HCT116 (cell line): ENCODE measurements at regions not wholly inside any gene's neighbourhood (a gene's known extent, or its start where the extent isn't known, plus 50 kb on each side); places are given as distances from the start of the nearest gene placed in this dataset.

Experiments used
- ATAC-seq: fragments of 200-7000 bp; cut with Tn5 transposase; 2 replicates; pipeline ENCODE4 v1.9.1; 2020; ENCODE audit warnings: mild to moderate bottlenecking, moderate library complexity
- BruUV-seq: library from RNA; stranded (reverse); fragments of 400-500 nt; replicated peaks from 2 replicates; lab custom pipeline; 2021; lab: Mats Ljungman, UMichigan
- CTCF ChIA-PET: fragments of 300-600 bp; sonication (Branson Sonifier 250); formaldehyde crosslinking; loops from one replicate; lab custom pipeline; 2021; ENCODE audit warnings: antibody characterized with exemption; lab: Charles Lee
- POLR2A ChIA-PET: fragments of 300-600, 350-600 bp; sonication (Branson Sonifier 250); formaldehyde crosslinking; loops from one replicate; lab custom pipeline; 2021; ENCODE audit warnings: antibody characterized with exemption; lab: Charles Lee
- RAD21 ChIA-PET, 2 experiments: fragments of 300-600 bp; sonication (Branson Sonifier 250); formaldehyde crosslinking; loops; one replicate each; lab custom pipeline; 2023; ENCODE audit warnings: low total read pairs in 2 of 2; ENCODE audit not compliant: uncharacterized antibody in 2 of 2, unreplicated experiment in 2 of 2, low non-redundant PET in 1 of 2; lab: Charles Lee
- DNase-seq: peaks from one replicate; pipeline ENCODE4 v3.0.0-alpha.2; 2010; ENCODE audit warnings: low read depth, low spot score
- H2AFZ ChIP-seq: fragments of 200-600 bp; shearing (Covaris generic), sonication (generic); 2 replicates; pipeline ENCODE4 v1.6.1; 2017; ENCODE audit warnings: low read depth, mixed run types, mixed read lengths, antibody characterized with exemption, low read length; ENCODE audit not compliant: poor library complexity, severe bottlenecking
- H3K27ac ChIP-seq: 2 replicates; pipeline ENCODE4 v1.5.1; 2012; ENCODE audit warnings: low read depth, low read length
- H3K27me3 ChIP-seq: fragments of 200-600 bp; sonication (generic); 2 replicates; pipeline ENCODE4 v1.6.1; 2016; ENCODE audit warnings: mixed run types, low read length, mixed read lengths; ENCODE audit not compliant: insufficient read depth
- H3K36me3 ChIP-seq, 2 experiments: fragments of 200-500 bp in 1 of 2; fragments of 200-600 bp in 1 of 2; sonication (Bioruptor generic) in 1 of 2; sonication (generic) in 1 of 2; 2 replicates each; pipeline versions ENCODE4 v1.5.1 to v1.6.1; 2014 to 2016; ENCODE audit warnings: low read length in 2 of 2, inconsistent platforms in 1 of 2, mixed read lengths in 1 of 2, mixed run types in 1 of 2; ENCODE audit not compliant: insufficient read depth in 2 of 2, control insufficient read depth in 1 of 2
- H3K4me1 ChIP-seq, 2 experiments: fragments of 200-600 bp in 1 of 2; sonication (generic) in 1 of 2; 2 replicates each; pipeline versions ENCODE4 v1.5.1 to v1.6.1; 2012 to 2017; ENCODE audit warnings: low read length in 2 of 2, inconsistent platforms in 1 of 2, mild to moderate bottlenecking in 1 of 2, mixed read lengths in 1 of 2, mixed run types in 1 of 2, moderate library complexity in 1 of 2; ENCODE audit not compliant: insufficient read depth in 2 of 2, control insufficient read depth in 1 of 2
- H3K4me2 ChIP-seq: fragments of 200-600 bp; sonication (generic); 2 replicates; pipeline ENCODE4 v1.6.1; 2017; ENCODE audit warnings: mixed run types, low read length, mixed read lengths
- H3K4me3 ChIP-seq, 2 experiments: fragments of 200-600 bp in 1 of 2; sonication (generic) in 1 of 2; replicated peaks in 1 of 2; 2 replicates each; pipeline ENCODE4 v1.5.1; 2011 to 2016; ENCODE audit warnings: low read length in 2 of 2, control low read depth in 1 of 2, low read depth in 1 of 2, mild to moderate bottlenecking in 1 of 2, mixed read lengths in 1 of 2, mixed run types in 1 of 2
- H3K79me2 ChIP-seq: fragments of 200-600 bp; sonication (generic); 2 replicates; pipeline ENCODE4 v1.6.1; 2017; ENCODE audit warnings: mild to moderate bottlenecking, mixed run types, low read length, moderate library complexity, mixed read lengths; ENCODE audit not compliant: insufficient read depth
- H3K9ac ChIP-seq: fragments of 200-600 bp; sonication (generic); 2 replicates; pipeline ENCODE4 v1.6.1; 2016; ENCODE audit warnings: low read length, mixed read lengths
- H3K9me2 ChIP-seq: fragments of 200-600 bp; sonication (generic), shearing (Covaris generic); 2 replicates; pipeline ENCODE4 v1.6.1; 2017; ENCODE audit warnings: mixed run types, mild to moderate bottlenecking, moderate library complexity; ENCODE audit not compliant: insufficient read depth
- H3K9me3 ChIP-seq, 2 experiments: fragments of 200-500 bp in 1 of 2; fragments of 200-600 bp in 1 of 2; sonication (Bioruptor generic) in 1 of 2; sonication (generic) in 1 of 2; 2 replicates each; pipeline ENCODE4 v1.6.1; 2014 to 2017; ENCODE audit warnings: low read length in 2 of 2, mixed read lengths in 2 of 2, inconsistent platforms in 1 of 2, low read depth in 1 of 2, mild to moderate bottlenecking in 1 of 2, mixed run types in 1 of 2, moderate library complexity in 1 of 2; ENCODE audit not compliant: control insufficient read depth in 1 of 2, insufficient read depth in 1 of 2
- H4K20me1 ChIP-seq: fragments of 200-600 bp; sonication (generic), shearing (Covaris generic); 2 replicates; pipeline ENCODE4 v1.6.1; 2017; ENCODE audit warnings: mixed run types, mild to moderate bottlenecking, moderate library complexity; ENCODE audit not compliant: insufficient read depth
- CEBPB ChIP-seq: IDR thresholded peaks from 2 replicates; pipeline ENCODE4 v1.6.1; 2012; ENCODE audit warnings: low read depth
- ELF1 ChIP-seq: IDR thresholded peaks from 2 replicates; pipeline ENCODE4 v1.6.1; 2012; ENCODE audit warnings: low read depth, borderline replicate concordance
- EZH2phosphoT487 ChIP-seq: fragments of 200-600 bp; IDR thresholded peaks from 2 replicates; pipeline ENCODE4 v1.6.1; 2018; ENCODE audit warnings: antibody characterized with exemption, borderline replicate concordance
- POLR2AphosphoS5 ChIP-seq: IDR thresholded peaks from 2 replicates; pipeline ENCODE4 v1.6.1; 2011; ENCODE audit warnings: mild to moderate bottlenecking, low read depth, low read length, moderate library complexity
- SRF ChIP-seq: IDR thresholded peaks from 2 replicates; pipeline ENCODE4 v1.6.1; 2012; ENCODE audit warnings: low read depth
- TCF7L2 ChIP-seq: IDR thresholded peaks from 2 replicates; pipeline ENCODE4 v1.7.0; 2011; ENCODE audit warnings: borderline replicate concordance, inconsistent platforms; ENCODE audit not compliant: insufficient read depth, insufficient read length; ENCODE audit errors: extremely low read depth
- ZFX ChIP-seq: fragments of 450-650 bp; IDR thresholded peaks from 2 replicates; pipeline ENCODE4 v1.6.1; 2017
- ZNF274 ChIP-seq: fragments of 200-500 bp; sonication (Bioruptor generic); IDR thresholded peaks from 2 replicates; pipeline ENCODE4 v1.6.1; 2014; ENCODE audit warnings: mild to moderate bottlenecking, low read depth, low read length, inconsistent platforms
- intact Hi-C: fragments of 100-400 bp; cut with micrococcal nuclease; formaldehyde crosslinking; loops from 2 replicates; pipeline ENCODE4 v1.10.0; 2022
- TF ChIP-seq, protein P1 (sequence below): IDR thresholded peaks from 2 replicates; pipeline ENCODE4 v1.6.1; 2012
- TF ChIP-seq, protein P2 (sequence below): IDR thresholded peaks from 2 replicates; pipeline ENCODE4 v1.6.1; 2011; ENCODE audit warnings: mild to moderate bottlenecking, low read length, moderate library complexity; ENCODE audit not compliant: insufficient replicate concordance; ENCODE audit errors: extremely low read depth

- Histone ChIP-seq H3K9ac (no peak overlapping the region), H3K79me2 (no peaks in the 10 kb centered on the region), H2AFZ (no peak overlapping the region), H3K4me1 (peaks cover 16 to 27% of the 10 kb centered on the region in 2 experiments), H3K9me2 (no peaks in the 10 kb centered on the region), H3K4me2 (no peak overlapping the region), H3K9me3 (peaks cover 5 to 11% of the 10 kb centered on the region in 2 experiments; a peak in 1 of 4 replicates), H3K4me3 (no peak overlapping the region), H3K36me3 (no peaks in the 10 kb centered on the region), H3K27ac (no peak overlapping the region), H4K20me1 (no peaks in the 10 kb centered on the region), H3K27me3 (no peaks in the 10 kb centered on the region)
- ChIA-PET CTCF (no interaction called here), POLR2A (no interaction called here), RAD21 (no interaction called here)
- BruUV-seq: no TSS peak
- intact Hi-C loops: no loop called here
- ATAC-seq: no peak
- TF ChIP-seq SRF (no peak), EZH2phosphoT487 (no peak), POLR2AphosphoS5 (no peak), ZNF274 (no peak), ELF1 (no peak), CEBPB (no peak), TCF7L2 (no peak), ZFX (no peak)
- TF ChIP-seq, protein P1, sequence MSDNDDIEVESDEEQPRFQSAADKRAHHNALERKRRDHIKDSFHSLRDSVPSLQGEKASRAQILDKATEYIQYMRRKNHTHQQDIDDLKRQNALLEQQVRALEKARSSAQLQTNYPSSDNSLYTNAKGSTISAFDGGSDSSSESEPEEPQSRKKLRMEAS: no peak
- TF ChIP-seq, protein P2, sequence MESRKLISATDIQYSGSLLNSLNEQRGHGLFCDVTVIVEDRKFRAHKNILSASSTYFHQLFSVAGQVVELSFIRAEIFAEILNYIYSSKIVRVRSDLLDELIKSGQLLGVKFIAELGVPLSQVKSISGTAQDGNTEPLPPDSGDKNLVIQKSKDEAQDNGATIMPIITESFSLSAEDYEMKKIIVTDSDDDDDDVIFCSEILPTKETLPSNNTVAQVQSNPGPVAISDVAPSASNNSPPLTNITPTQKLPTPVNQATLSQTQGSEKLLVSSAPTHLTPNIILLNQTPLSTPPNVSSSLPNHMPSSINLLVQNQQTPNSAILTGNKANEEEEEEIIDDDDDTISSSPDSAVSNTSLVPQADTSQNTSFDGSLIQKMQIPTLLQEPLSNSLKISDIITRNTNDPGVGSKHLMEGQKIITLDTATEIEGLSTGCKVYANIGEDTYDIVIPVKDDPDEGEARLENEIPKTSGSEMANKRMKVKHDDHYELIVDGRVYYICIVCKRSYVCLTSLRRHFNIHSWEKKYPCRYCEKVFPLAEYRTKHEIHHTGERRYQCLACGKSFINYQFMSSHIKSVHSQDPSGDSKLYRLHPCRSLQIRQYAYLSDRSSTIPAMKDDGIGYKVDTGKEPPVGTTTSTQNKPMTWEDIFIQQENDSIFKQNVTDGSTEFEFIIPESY: no peak
- no peak for DNase-seq
Observed at GRCh38 chr2:74738586-74738985, 84.5 kb downstream of the SEMA4F start.
